H1 (cell line): ENCODE measurements at regions not wholly inside any gene's neighbourhood (a gene's known extent, or its start where the extent isn't known, plus 50 kb on each side); places are given as distances from the start of the nearest gene placed in this dataset.

Experiments used
- CTCF ChIA-PET: fragments of 300-600 bp; sonication (Branson Sonifier 250); formaldehyde crosslinking; loops from one replicate; lab custom pipeline; 2021; ENCODE audit not compliant: partially characterized antibody; lab: Charles Lee
- POLR2A ChIA-PET: fragments of 300-600 bp; sonication (Branson Sonifier 250); formaldehyde crosslinking; loops from one replicate; lab custom pipeline; 2021; ENCODE audit warnings: inconsistent platforms; ENCODE audit not compliant: partially characterized antibody; lab: Charles Lee
- DNase-seq, 2 experiments: peaks; one replicate each; pipeline versions ENCODE4 v3.0.0 to v3.0.0-alpha.2; 2010 to 2022; ENCODE audit warnings: low spot score in 2 of 2, low read depth in 1 of 2, mixed read lengths in 1 of 2
- FAIRE-seq: peaks from 2 replicates; lab custom pipeline; 2011; peaks lifted over from hg19 to GRCh38; lab: Jason Lieb, UNC
- H2AFZ ChIP-seq: 2 replicates; pipeline ENCODE4 v1.8.1; 2012; ENCODE audit warnings: low read length, inconsistent platforms
- H2AK5ac ChIP-seq: 2 replicates; pipeline ENCODE4 v1.6.1; 2013; ENCODE audit warnings: low read depth, low read length
- H2BK120ac ChIP-seq: replicated peaks from 2 replicates; pipeline ENCODE3; 2013; ENCODE audit warnings: low read depth, low read length, inconsistent platforms
- H2BK12ac ChIP-seq: 2 replicates; pipeline ENCODE4 v1.6.1; 2013; ENCODE audit warnings: low read depth, low read length
- H2BK15ac ChIP-seq: 2 replicates; pipeline ENCODE4 v1.6.1; 2013; ENCODE audit warnings: low read length
- H2BK20ac ChIP-seq: 2 replicates; pipeline ENCODE4 v1.6.1; 2013; ENCODE audit warnings: low read length
- H2BK5ac ChIP-seq: 2 replicates; pipeline ENCODE4 v1.6.1; 2013; ENCODE audit warnings: low read depth, low read length
- H3K14ac ChIP-seq: 2 replicates; pipeline ENCODE4 v1.6.1; 2013; ENCODE audit warnings: inconsistent platforms; ENCODE audit not compliant: insufficient read length
- H3K18ac ChIP-seq: 2 replicates; pipeline ENCODE4 v1.6.1; 2013; ENCODE audit warnings: low read length; ENCODE audit errors: extremely low read depth
- H3K23ac ChIP-seq: 2 replicates; pipeline ENCODE4 v1.6.1; 2013; ENCODE audit warnings: inconsistent platforms; ENCODE audit not compliant: insufficient read length
- H3K23me2 ChIP-seq: 2 replicates; pipeline ENCODE4 v1.6.1; 2013; ENCODE audit warnings: low read depth, low read length
- H3K27ac ChIP-seq: 2 replicates; pipeline ENCODE4 v1.6.1; 2011; ENCODE audit warnings: low read depth, low read length, inconsistent platforms
- H3K27me3 ChIP-seq, 4 experiments: replicated peaks in 1 of 4; 1 replicate in 1 of 4; 2 replicates in 3 of 4; pipeline versions ENCODE4 v1.6.1 to v1.8.1; 2011 to 2013; ENCODE audit warnings: low read length in 3 of 4, mild to moderate bottlenecking in 3 of 4, inconsistent platforms in 2 of 4, mixed read lengths in 2 of 4, moderate library complexity in 1 of 4; ENCODE audit not compliant: control insufficient read depth in 3 of 4, insufficient read depth in 3 of 4; ENCODE audit errors: extremely low read depth in 1 of 4
- H3K36me3 ChIP-seq, 4 experiments: 2 replicates each; pipeline versions ENCODE4 v1.6.1 to v1.8.1; 2011 to 2013; ENCODE audit warnings: mild to moderate bottlenecking in 4 of 4, low read length in 3 of 4, moderate library complexity in 2 of 4, control low read depth in 1 of 4, inconsistent platforms in 1 of 4; ENCODE audit not compliant: insufficient read depth in 4 of 4, control insufficient read depth in 2 of 4
- H3K4ac ChIP-seq: replicated peaks from 2 replicates; pipeline ENCODE3; 2013; ENCODE audit warnings: low read length, low read depth, mixed read lengths, inconsistent platforms; ENCODE audit not compliant: insufficient read length
- H3K4me1 ChIP-seq, 4 experiments: replicated peaks in 1 of 4; 1 replicate in 1 of 4; 2 replicates in 3 of 4; pipeline versions ENCODE4 v1.6.1 to v1.8.1; 2011 to 2013; ENCODE audit warnings: low read length in 3 of 4, inconsistent platforms in 2 of 4, mixed read lengths in 1 of 4; ENCODE audit not compliant: insufficient read depth in 4 of 4, control insufficient read depth in 3 of 4
- H3K4me2 ChIP-seq, 2 experiments: 2 replicates each; pipeline versions ENCODE4 v1.6.1 to v1.8.1; 2011 to 2013; ENCODE audit warnings: low read depth in 2 of 2, low read length in 2 of 2, control low read depth in 1 of 2, inconsistent platforms in 1 of 2, mild to moderate bottlenecking in 1 of 2; ENCODE audit not compliant: insufficient read depth in 1 of 2
- H3K4me3 ChIP-seq, 4 experiments: fragments of 200-600, 300-600 bp in 1 of 4; sonication (generic), shearing (Covaris generic), sonication (Bioruptor Twin) in 1 of 4; 2 replicates each; pipeline versions ENCODE4 v1.5.1 to v1.8.1; 2011 to 2016; ENCODE audit warnings: low read length in 4 of 4, low read depth in 3 of 4, control low read depth in 2 of 4, inconsistent platforms in 2 of 4, mild to moderate bottlenecking in 2 of 4, mixed read lengths in 1 of 4, moderate library complexity in 1 of 4; ENCODE audit not compliant: insufficient read depth in 2 of 4; ENCODE audit errors: extremely low read depth in 1 of 4
- H3K56ac ChIP-seq: replicated peaks from 2 replicates; pipeline ENCODE3; 2013; ENCODE audit warnings: low read depth, mild to moderate bottlenecking, mixed read lengths, low read length, inconsistent platforms; ENCODE audit not compliant: insufficient read length
- H3K79me1 ChIP-seq: 2 replicates; pipeline ENCODE4 v1.6.1; 2013; ENCODE audit warnings: low read depth, low read length, control low read depth
- H3K79me2 ChIP-seq, 2 experiments: 2 replicates each; pipeline versions ENCODE4 v1.6.1 to v1.8.1; 2012 to 2013; ENCODE audit warnings: low read length in 2 of 2, mild to moderate bottlenecking in 2 of 2, inconsistent platforms in 1 of 2; ENCODE audit not compliant: insufficient read depth in 2 of 2, control insufficient read depth in 1 of 2
- H3K9ac ChIP-seq, 4 experiments: replicated peaks in 1 of 4; 1 replicate in 1 of 4; 2 replicates in 3 of 4; pipeline versions ENCODE4 v1.6.1 to v1.8.1; 2011 to 2013; ENCODE audit warnings: low read depth in 3 of 4, low read length in 3 of 4, control low read depth in 2 of 4, mild to moderate bottlenecking in 2 of 4, moderate library complexity in 2 of 4, inconsistent platforms in 1 of 4; ENCODE audit errors: extremely low read depth in 1 of 4
- H3K9me3 ChIP-seq, 2 experiments: 2 replicates each; pipeline versions ENCODE4 v1.6.1 to v1.8.1; 2012 to 2013; ENCODE audit warnings: mild to moderate bottlenecking in 2 of 2, moderate library complexity in 2 of 2, control low read depth in 1 of 2, inconsistent platforms in 1 of 2, low read depth in 1 of 2, low read length in 1 of 2, mixed read lengths in 1 of 2; ENCODE audit not compliant: insufficient read depth in 2 of 2
- H4K20me1 ChIP-seq, 2 experiments: replicated peaks in 1 of 2; 2 replicates each; pipeline versions ENCODE3 to v1.8.1; 2011 to 2013; ENCODE audit warnings: inconsistent platforms in 2 of 2, low read length in 2 of 2, mild to moderate bottlenecking in 1 of 2; ENCODE audit not compliant: insufficient read depth in 2 of 2, control insufficient read depth in 1 of 2
- H4K5ac ChIP-seq: 2 replicates; pipeline ENCODE4 v1.6.1; 2013; ENCODE audit warnings: low read length, low read depth, mixed read lengths, inconsistent platforms; ENCODE audit not compliant: insufficient read length
- H4K8ac ChIP-seq: 2 replicates; pipeline ENCODE4 v1.8.0; 2013; ENCODE audit warnings: mild to moderate bottlenecking, moderate library complexity, low read length, inconsistent platforms; ENCODE audit not compliant: insufficient read depth; ENCODE audit errors: extremely low read depth
- H4K91ac ChIP-seq: replicated peaks from 2 replicates; pipeline ENCODE3; 2013; ENCODE audit warnings: low read length, mixed read lengths, inconsistent platforms; ENCODE audit not compliant: insufficient read length
- ASH2L ChIP-seq: fragments of 200-600, 300-600 bp; sonication (generic); IDR thresholded peaks from one replicate; pipeline ENCODE4 v1.7.1; 2017; ENCODE audit warnings: low read length
- CBX8 ChIP-seq: fragments of 300-800, 300-1000 bp; sonication (generic); IDR thresholded peaks from 2 replicates; pipeline ENCODE4 v1.7.1; 2016; ENCODE audit warnings: low read depth, low read length, borderline replicate concordance
- CHD2 ChIP-seq: IDR thresholded peaks from 2 replicates; pipeline ENCODE4 v1.6.1; 2012; ENCODE audit warnings: low read length, improper control_type of control experiment
- GABPA ChIP-seq: IDR thresholded peaks from 2 replicates; pipeline ENCODE4 v1.6.1; 2011; ENCODE audit warnings: mild to moderate bottlenecking, low read length, moderate library complexity, borderline replicate concordance; ENCODE audit not compliant: insufficient read depth
- HDAC2 ChIP-seq, 2 experiments: fragments of 300-600 bp in 1 of 2; sonication (generic) in 1 of 2; IDR thresholded peaks; 2 replicates each; pipeline ENCODE4 v1.6.1; 2011 to 2012; ENCODE audit warnings: low read depth in 2 of 2, low read length in 2 of 2, mild to moderate bottlenecking in 2 of 2, moderate library complexity in 2 of 2, borderline replicate concordance in 1 of 2, inconsistent platforms in 1 of 2
- NRF1 ChIP-seq: IDR thresholded peaks from 2 replicates; pipeline ENCODE4 v1.6.1; 2011; ENCODE audit warnings: mild to moderate bottlenecking, low read depth, low read length, improper control_type of control experiment
- TBP ChIP-seq: IDR thresholded peaks from 2 replicates; pipeline ENCODE4 v1.6.1; 2011; ENCODE audit warnings: low read depth, low read length, improper control_type of control experiment
- TCF12 ChIP-seq: IDR thresholded peaks from 2 replicates; pipeline ENCODE4 v1.6.1; 2011; ENCODE audit warnings: low read depth, mild to moderate bottlenecking, low read length
- WGBS, 2 experiments: shearing (Covaris generic) in 1 of 2; methylation state at CpG; one replicate each; pipeline versions ENCODE4 v1.1.6 to v1.1.7; 2013 to 2015; ENCODE audit warnings: low lambda C conversion rate in 2 of 2, mixed read lengths in 2 of 2, inconsistent platforms in 1 of 2, low coverage in 1 of 2, missing lambda C conversion rate in 1 of 2; ENCODE audit not compliant: insufficient replicate concordance in 2 of 2, insufficient coverage in 1 of 2, insufficient read length in 1 of 2; ENCODE audit errors: extremely low coverage in 1 of 2, missing lambda C conversion rate in 1 of 2; 5-methylcytosine and 5-hydroxymethylcytosine counted together
- TF ChIP-seq, protein P1 (sequence below), 3 experiments: IDR thresholded peaks; 1 replicate in 2 of 3; 2 replicates in 1 of 3; pipeline versions ENCODE4 v1.5.1 to v1.6.1; 2011; ENCODE audit warnings: low read length in 3 of 3, mild to moderate bottlenecking in 3 of 3, inconsistent platforms in 2 of 3, low read depth in 1 of 3, moderate library complexity in 1 of 3; ENCODE audit not compliant: insufficient read depth in 1 of 3; ENCODE audit errors: control extremely low read depth in 1 of 3

- no peak overlapping the region for H3K14ac ChIP-seq
- peak overlapping the region; percentile 38; the same call in 1 of the 2 replicates for H4K8ac ChIP-seq
- DNase-seq, result no peak
- H2AFZ ChIP-seq, result no peak overlapping the region
- 93% methylated on average over 14 of the region's 14 CpGs; no CpG with 5 or more reads in 1 of the 2 experiments for WGBS, 2 experiments
- peak overlapping the region; percentile 85; the same call in 1 of the 2 replicates for H2BK12ac ChIP-seq
- H2BK15ac ChIP-seq, result peak overlapping the region; percentile 92; the same call in 1 of the 2 replicates
- H2AK5ac ChIP-seq, result no peak overlapping the region
- no peaks in the 10 kb centered on the region for H3K79me2 ChIP-seq
- peak overlapping the region; percentile 20 for H4K91ac ChIP-seq
- peaks cover 4 to 5% of the 10 kb centered on the region in 2 experiments; a peak in 1 of 4 replicates for H3K9me3 ChIP-seq
- H3K4me3 ChIP-seq, result no peak overlapping the region
- H3K36me3 ChIP-seq, result no peaks in the 10 kb centered on the region; a peak in 1 of 8 replicates
- H2BK20ac ChIP-seq, result no peak overlapping the region
- no peak overlapping the region for H3K9ac ChIP-seq
- peaks cover 0 to 9% (median 5%) of the 10 kb centered on the region in 4 experiments; a peak in 2 of 7 replicates for H3K4me1 ChIP-seq
- no peaks in the 10 kb centered on the region for H3K27me3 ChIP-seq
- no peak overlapping the region for H3K4me2 ChIP-seq
- CTCF ChIA-PET, result interaction anchor here (0.9 to 1.7 kb wide), 6 partner anchors 10 to 98 kb away, joined by 3 to 5 read pairs (median 4); no protein-coding TSS in a partner anchor
- no peak overlapping the region; the same call in 1 of the 2 replicates for H3K18ac ChIP-seq
- H3K56ac ChIP-seq, result no peak overlapping the region
- H4K5ac ChIP-seq, result no peak overlapping the region
- H4K20me1 ChIP-seq, result peaks cover 0 to 11% of the 10 kb centered on the region in 2 experiments
- no peak for FAIRE-seq
- POLR2A ChIA-PET, result no interaction called here
- H3K79me1 ChIP-seq, result no peaks in the 10 kb centered on the region
- 0 out of 2 replicates have a peak overlapping the region, but pooled peaks have one; percentile 35 for H2BK5ac ChIP-seq
- H2BK120ac ChIP-seq, result no peak overlapping the region
- H3K4ac ChIP-seq, result no peak overlapping the region
- H3K23me2 ChIP-seq, result peaks cover 18% of the 10 kb centered on the region; the same call in 1 of the 2 replicates
- H3K27ac ChIP-seq, result no peak overlapping the region
- H3K23ac ChIP-seq, result no peak overlapping the region
- TF ChIP-seq HDAC2 (IDR thresholded peaks at IDR 0.05; ENCODE audit: borderline replicate concordance in 1 of 2, low read depth in 2 of 2, low read length in 2 of 2), result no peak
- TF ChIP-seq TBP, result no peak
- TF ChIP-seq, protein P1, sequence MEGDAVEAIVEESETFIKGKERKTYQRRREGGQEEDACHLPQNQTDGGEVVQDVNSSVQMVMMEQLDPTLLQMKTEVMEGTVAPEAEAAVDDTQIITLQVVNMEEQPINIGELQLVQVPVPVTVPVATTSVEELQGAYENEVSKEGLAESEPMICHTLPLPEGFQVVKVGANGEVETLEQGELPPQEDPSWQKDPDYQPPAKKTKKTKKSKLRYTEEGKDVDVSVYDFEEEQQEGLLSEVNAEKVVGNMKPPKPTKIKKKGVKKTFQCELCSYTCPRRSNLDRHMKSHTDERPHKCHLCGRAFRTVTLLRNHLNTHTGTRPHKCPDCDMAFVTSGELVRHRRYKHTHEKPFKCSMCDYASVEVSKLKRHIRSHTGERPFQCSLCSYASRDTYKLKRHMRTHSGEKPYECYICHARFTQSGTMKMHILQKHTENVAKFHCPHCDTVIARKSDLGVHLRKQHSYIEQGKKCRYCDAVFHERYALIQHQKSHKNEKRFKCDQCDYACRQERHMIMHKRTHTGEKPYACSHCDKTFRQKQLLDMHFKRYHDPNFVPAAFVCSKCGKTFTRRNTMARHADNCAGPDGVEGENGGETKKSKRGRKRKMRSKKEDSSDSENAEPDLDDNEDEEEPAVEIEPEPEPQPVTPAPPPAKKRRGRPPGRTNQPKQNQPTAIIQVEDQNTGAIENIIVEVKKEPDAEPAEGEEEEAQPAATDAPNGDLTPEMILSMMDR (IDR thresholded peaks at IDR 0.05; ENCODE audit: control extremely low read depth in 1 of 3, insufficient read depth in 1 of 3, low read depth in 1 of 3, low read length in 3 of 3), result no peak
- TF ChIP-seq GABPA, result no peak
- no peak for TF ChIP-seq ASH2L
- no peak for TF ChIP-seq CBX8
- TF ChIP-seq TCF12, result no peak
- TF ChIP-seq CHD2, result no peak
- TF ChIP-seq NRF1, result no peak
These were observed 93.6 kb upstream of the INSIG1 start for GRCh38 chr7:155203882-155204691.
